Neuron (in vitro differentiated cells): ENCODE measurements at regions not wholly inside any gene's neighbourhood (a gene's known extent, or its start where the extent isn't known, plus 50 kb on each side); places are given as distances from the start of the nearest gene placed in this dataset.
"Not testable (repeated sequence)": the region's sequence is repeated elsewhere in the genome, so short reads cannot be mapped to it uniquely, and the experiment has no call there.

ENCODE experiments used
- H2AFZ ChIP-seq: one replicate; pipeline ENCODE4 v1.6.1; 2013; ENCODE audit warnings: low read depth, mild to moderate bottlenecking, inconsistent platforms, low read length, moderate library complexity
- H3K27me3 ChIP-seq: one replicate; pipeline ENCODE4 v1.6.1; 2013; ENCODE audit warnings: low read length; ENCODE audit not compliant: insufficient read depth
- H3K36me3 ChIP-seq: one replicate; pipeline ENCODE4 v1.6.1; 2013; ENCODE audit warnings: low read length; ENCODE audit not compliant: insufficient read depth
- H3K4me1 ChIP-seq: one replicate; pipeline ENCODE4 v1.6.1; 2013; ENCODE audit warnings: low read length; ENCODE audit not compliant: insufficient read depth
- H3K4me3 ChIP-seq: 2 replicates; pipeline ENCODE4 v1.5.1; 2013; ENCODE audit warnings: mild to moderate bottlenecking, low read length, moderate library complexity
- H3K9me3 ChIP-seq: one replicate; pipeline ENCODE4 v1.6.1; 2013; ENCODE audit warnings: low read length

DNA sequence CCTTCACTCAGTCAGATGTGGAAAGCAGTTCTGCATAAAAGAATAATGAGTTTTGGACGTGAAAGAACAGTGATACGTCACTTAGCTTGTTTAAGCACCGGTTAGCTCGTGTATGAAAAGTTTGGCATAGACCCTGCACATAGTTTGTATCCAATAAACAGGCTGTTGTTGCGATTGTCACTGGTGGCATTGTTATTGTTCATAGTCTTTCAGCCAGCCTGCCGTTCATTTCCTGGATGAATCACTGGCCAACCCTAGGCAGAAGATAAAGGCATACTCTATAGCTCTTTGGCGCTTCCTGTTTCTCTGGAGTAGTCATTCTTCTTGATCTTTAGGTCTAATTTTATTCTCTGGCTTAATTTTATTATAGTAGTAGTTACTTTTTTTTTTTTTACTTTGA lies 57.8 kb upstream of the ANKRD30A start:
- Histone ChIP-seq H3K27me3 (no peaks in the 10 kb centered on the region), H3K4me1 (no peaks in the 10 kb centered on the region), H2AFZ (no peak overlapping the region), H3K9me3 (no peaks in the 10 kb centered on the region), H3K4me3 (no peak overlapping the region), H3K36me3 (no peaks in the 10 kb centered on the region)

- H2AFZ ChIP-seq, H3K36me3 ChIP-seq, H3K4me3 ChIP-seq, H3K9me3 ChIP-seq, H3K4me1 ChIP-seq, H3K27me3 ChIP-seq: not testable (repeated sequence)
Observed at GRCh38 chr10:37062296-37062695, 63.1 kb upstream of the ANKRD30A start.

- Histone ChIP-seq H3K9me3 (no peaks in the 10 kb centered on the region), H2AFZ (no peak overlapping the region), H3K36me3 (no peaks in the 10 kb centered on the region), H3K4me1 (no peaks in the 10 kb centered on the region), H3K4me3 (no peak overlapping the region), H3K27me3 (no peaks in the 10 kb centered on the region)
Observed at GRCh38 chr10:37057261-37057660, 68.1 kb upstream of the ANKRD30A start.

GRCh38 chr10:37053476-37053875 lies 71.9 kb upstream of the ANKRD30A start:
- Histone ChIP-seq H2AFZ (no peak overlapping the region), H3K36me3 (no peaks in the 10 kb centered on the region), H3K4me1 (no peaks in the 10 kb centered on the region), H3K4me3 (no peak overlapping the region), H3K27me3 (no peaks in the 10 kb centered on the region), H3K9me3 (no peaks in the 10 kb centered on the region)

- H3K4me3 ChIP-seq, H3K36me3 ChIP-seq, H2AFZ ChIP-seq, H3K4me1 ChIP-seq, H3K9me3 ChIP-seq, H3K27me3 ChIP-seq: not testable (repeated sequence)
Observed at GRCh38 chr10:37049982-37050381, 75.4 kb upstream of the ANKRD30A start.

GRCh38 chr10:37044319-37044718 lies 81.1 kb upstream of the ANKRD30A start:
- H3K4me3 ChIP-seq, H3K4me1 ChIP-seq, H3K9me3 ChIP-seq, H3K27me3 ChIP-seq, H3K36me3 ChIP-seq, H2AFZ ChIP-seq: not testable (repeated sequence)

GRCh38 chr10:37035853-37036252 lies 89.5 kb upstream of the ANKRD30A start:
- H2AFZ ChIP-seq, result peak overlapping the region; percentile 28
- no peak overlapping the region for H3K4me3 ChIP-seq
- no peaks in the 10 kb centered on the region for H3K9me3 ChIP-seq
- no peaks in the 10 kb centered on the region for H3K27me3 ChIP-seq
- no peaks in the 10 kb centered on the region for H3K36me3 ChIP-seq
- H3K4me1 ChIP-seq, result no peaks in the 10 kb centered on the region

DNA sequence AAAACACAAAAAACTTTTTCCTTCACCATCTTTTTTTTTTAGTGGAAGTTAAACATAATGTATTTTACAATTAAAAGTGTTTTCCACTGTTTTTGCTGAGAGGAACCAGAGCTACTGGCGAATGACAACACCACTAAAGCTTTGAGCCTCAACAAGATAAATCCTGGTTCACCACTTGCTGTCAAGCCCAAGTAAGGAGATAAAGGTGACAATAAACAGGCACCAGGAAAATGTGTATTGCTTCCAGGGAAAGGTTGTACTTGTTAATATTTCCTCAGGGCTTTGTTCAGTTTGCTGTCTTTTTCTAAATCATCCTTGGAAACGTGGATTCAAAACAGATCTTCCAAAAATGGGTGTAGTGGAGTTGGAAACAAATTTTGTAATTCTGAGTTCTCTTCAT lies 109.9 kb upstream of the ANKRD30A start:
- Histone ChIP-seq H3K27me3 (no peaks in the 10 kb centered on the region), H2AFZ (no peak overlapping the region), H3K4me3 (no peak overlapping the region), H3K9me3 (no peaks in the 10 kb centered on the region), H3K36me3 (no peaks in the 10 kb centered on the region), H3K4me1 (no peaks in the 10 kb centered on the region)

DNA sequence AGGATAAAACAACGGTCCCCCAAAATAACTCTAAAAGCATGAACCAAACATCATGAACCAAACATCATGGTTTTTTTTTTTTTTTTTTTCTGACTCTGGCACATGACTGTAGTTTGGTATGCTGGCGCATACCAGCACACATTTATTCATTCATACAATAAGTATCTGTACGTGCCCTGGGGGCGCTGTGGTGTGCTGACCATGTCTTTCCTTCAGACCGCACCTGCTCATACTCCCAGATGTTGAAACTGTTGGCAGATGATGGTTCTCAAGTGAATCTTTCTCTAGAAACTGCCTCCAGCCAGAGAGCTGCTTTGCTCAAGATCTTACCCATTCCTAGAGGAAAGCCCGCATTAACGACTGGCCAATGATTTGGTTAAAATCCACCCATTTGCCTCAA lies 114.7 kb upstream of the ANKRD30A start:
- Histone ChIP-seq H3K4me1 (no peaks in the 10 kb centered on the region), H3K4me3 (no peak overlapping the region), H3K27me3 (no peaks in the 10 kb centered on the region), H3K36me3 (no peaks in the 10 kb centered on the region), H2AFZ (no peak overlapping the region), H3K9me3 (no peaks in the 10 kb centered on the region)

- not testable (repeated sequence) for H2AFZ ChIP-seq, H3K9me3 ChIP-seq, H3K4me3 ChIP-seq, H3K4me1 ChIP-seq, H3K36me3 ChIP-seq, H3K27me3 ChIP-seq
Observed at GRCh38 chr10:37008276-37008675, 117.1 kb upstream of the ANKRD30A start.

GRCh38 chr10:37003126-37003525 lies 122.3 kb upstream of the ANKRD30A start:
- H3K9me3 ChIP-seq, result no peaks in the 10 kb centered on the region
- no peak overlapping the region for H3K4me3 ChIP-seq
- H3K4me1 ChIP-seq, result no peaks in the 10 kb centered on the region
- H3K27me3 ChIP-seq, result no peaks in the 10 kb centered on the region
- no peaks in the 10 kb centered on the region for H3K36me3 ChIP-seq
- no peak overlapping the region for H2AFZ ChIP-seq

- not testable (repeated sequence) for H3K4me3 ChIP-seq, H2AFZ ChIP-seq, H3K9me3 ChIP-seq, H3K27me3 ChIP-seq, H3K4me1 ChIP-seq, H3K36me3 ChIP-seq
Observed at GRCh38 chr10:36995806-36996205, 129.6 kb upstream of the ANKRD30A start.

GRCh38 chr10:36994886-36995285 lies 130.5 kb upstream of the ANKRD30A start:
- H3K9me3 ChIP-seq, result no peaks in the 10 kb centered on the region
- no peaks in the 10 kb centered on the region for H3K4me1 ChIP-seq
- H2AFZ ChIP-seq, result no peak overlapping the region
- H3K4me3 ChIP-seq, result no peak overlapping the region
- no peaks in the 10 kb centered on the region for H3K27me3 ChIP-seq
- H3K36me3 ChIP-seq, result no peaks in the 10 kb centered on the region

DNA sequence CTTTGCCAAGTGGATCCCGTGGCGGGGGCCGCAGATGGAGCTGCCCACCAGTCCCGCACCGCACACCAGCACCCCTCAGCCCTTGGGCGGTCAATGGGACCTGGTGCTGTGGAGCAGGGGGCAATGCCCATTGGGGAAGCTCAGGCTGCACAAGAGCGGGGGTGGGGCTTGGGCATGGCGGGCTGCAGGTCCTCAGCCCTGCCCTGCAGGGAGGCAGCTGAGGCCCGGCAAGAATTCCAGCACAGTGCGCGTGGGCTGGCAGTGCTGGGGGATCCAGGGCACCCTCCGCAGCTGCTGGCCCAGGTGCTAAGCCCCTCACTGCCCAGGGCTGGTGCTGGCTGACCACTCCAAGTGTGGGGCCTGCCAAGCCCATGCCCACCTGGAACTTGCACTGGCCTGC lies 136.2 kb upstream of the ANKRD30A start:
- Histone ChIP-seq H3K27me3 (no peaks in the 10 kb centered on the region), H3K4me3 (no peak overlapping the region), H3K4me1 (no peaks in the 10 kb centered on the region), H2AFZ (no peak overlapping the region), H3K9me3 (no peaks in the 10 kb centered on the region), H3K36me3 (no peaks in the 10 kb centered on the region)
